GM18867 (cell line): ENCODE measurements at regions not wholly inside any gene's neighbourhood (a gene's known extent, or its start where the extent isn't known, plus 50 kb on each side); places are given as distances from the start of the nearest gene placed in this dataset.

Source experiments
- ATAC-seq: cut with Tn5 transposase; IDR thresholded peaks from one replicate; pipeline ENCODE4 v1.9.1; 2021; ENCODE audit warnings: mild to moderate bottlenecking, moderate library complexity; ENCODE audit not compliant: unreplicated experiment

DNA sequence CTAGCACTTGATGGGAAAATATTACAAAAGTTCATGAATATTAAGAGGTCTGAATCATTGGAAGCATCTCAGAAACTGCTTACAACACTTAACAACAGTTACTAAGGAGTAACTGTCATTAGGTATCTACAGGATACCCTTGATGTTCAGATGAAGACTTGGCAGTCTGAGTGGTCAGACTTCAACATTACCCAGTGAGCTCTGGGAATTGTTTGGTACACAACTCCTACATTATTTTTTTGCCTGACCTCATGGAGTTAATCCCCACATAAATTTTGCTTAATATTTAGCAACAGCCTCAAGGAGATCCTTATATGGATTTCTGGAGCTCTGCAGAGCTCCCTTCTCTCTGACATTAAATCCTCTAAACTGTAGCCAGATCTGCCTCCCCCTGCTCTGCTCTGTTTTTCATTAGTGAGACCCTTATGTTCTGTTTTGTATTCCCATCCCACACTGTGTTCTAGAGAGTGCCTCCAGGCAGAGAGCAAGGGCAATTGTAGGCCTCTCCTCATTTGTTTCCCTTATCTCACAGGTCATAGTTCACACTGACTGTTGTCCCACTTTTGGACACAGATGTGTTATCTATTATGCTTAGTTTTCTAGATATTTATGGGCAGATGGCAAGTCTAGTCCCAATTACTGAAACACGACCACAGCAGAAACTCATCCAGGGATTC is 368.8 kb downstream of the GASK1B start:
- ATAC-seq: no peak

DNA sequence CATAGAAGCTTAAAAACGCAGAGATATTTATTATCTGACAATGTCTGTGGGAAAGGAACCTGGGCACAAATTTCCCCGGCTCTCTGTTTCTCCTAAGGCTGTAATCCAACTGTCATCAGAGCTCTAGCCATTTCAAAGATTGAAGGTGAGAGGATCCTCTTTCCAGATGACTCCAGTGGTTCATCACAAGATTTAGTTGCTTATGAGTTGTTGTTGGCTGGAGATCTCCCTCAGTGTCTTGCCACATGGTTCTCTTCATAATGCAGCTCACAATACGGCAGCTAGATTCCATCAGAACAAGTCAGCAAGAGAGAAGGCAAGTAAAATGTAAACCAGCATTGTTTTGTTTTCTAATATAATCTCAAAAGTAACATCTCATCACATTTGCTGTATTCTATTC is 369.4 kb downstream of the GASK1B start:
- no peak for ATAC-seq

DNA sequence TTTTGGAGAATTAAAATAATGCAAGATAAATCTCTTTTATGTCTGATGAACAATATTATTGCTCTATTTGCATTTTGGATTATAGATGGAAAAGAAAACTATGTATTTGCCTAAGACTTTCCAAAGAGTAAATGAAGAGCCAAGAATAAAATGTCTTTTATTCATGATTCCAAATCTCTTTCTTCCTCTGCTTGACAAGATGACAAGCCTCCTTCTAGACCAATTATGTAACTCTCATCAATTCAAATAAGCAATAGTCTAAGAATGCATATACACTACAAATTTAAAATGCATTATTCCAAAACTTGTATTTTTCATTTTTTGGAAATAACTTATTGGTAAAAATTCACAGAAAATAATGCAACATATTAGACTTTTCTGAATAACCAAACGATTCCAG is 377.3 kb downstream of the GASK1B start:
- no peak for ATAC-seq

DNA sequence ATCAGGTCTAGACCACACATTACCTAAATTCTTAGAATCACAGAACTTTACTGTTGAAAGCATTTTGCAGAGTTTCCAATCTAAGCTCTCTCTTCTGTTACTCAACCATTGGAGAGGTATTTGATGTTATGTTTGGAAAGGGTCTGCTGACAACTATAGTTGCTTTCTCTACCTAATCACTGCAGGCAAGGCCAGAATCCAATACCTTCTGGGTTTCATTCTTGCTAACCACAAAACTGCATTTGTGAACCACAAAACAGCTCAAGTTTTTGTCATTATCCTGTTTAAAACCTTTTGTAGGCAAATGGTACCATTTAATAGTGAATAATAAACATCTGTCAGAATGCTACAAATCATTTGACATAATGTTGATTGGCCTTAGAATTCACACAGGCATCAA is 380.1 kb downstream of the GASK1B start:
- ATAC-seq: no peak

- no peak for ATAC-seq
Measured at GRCh38 chr4:157791236-157791635, 381.6 kb downstream of the GASK1B start.

DNA sequence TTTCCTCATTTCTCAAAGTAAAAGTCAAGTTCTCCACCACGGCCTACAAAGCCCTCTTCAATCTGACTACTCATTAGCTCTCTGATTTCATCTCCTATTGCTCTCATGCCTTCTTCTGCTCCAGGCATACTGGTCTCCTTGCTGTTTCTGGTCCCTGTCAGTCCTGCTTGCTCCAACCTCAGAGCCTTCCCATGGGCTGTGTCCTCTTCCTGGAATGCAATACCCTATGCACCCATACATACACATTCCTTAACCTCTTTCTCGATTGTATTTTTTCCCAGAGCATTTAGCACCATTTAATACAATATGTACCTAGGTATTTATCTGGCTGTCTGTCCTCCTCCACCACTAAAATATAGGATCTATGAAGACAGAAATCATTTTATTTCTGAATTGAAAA is 385.2 kb downstream of the GASK1B start:
- no peak for ATAC-seq

- no peak for ATAC-seq
Measured at GRCh38 chr4:157781361-157781760, 391.5 kb downstream of the GASK1B start.

GRCh38 chr4:157779081-157779480 is 393.7 kb downstream of the GASK1B start:
- ATAC-seq: no peak

- ATAC-seq: no peak
Measured at GRCh38 chr4:157776930-157777528, 395.8 kb downstream of the GASK1B start.

DNA sequence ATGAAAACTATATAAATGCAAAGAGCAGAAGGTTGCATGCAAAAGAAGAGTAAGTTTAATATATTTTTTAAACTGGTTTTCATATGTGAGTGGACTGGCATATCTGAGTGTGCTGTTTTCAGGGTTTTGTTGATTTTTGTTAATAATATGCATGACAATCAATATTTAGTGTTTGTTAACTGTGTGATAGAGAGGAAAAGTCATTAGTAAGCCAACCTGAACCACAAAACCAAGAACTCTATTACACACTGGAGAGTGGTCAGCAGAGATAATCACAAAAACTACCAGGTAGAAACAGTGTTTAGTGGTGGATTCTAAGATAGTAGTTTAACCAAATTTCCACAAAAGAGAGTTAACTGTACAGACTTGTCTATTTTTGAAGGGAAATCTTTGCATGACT is 396.9 kb downstream of the GASK1B start:
- no peak for ATAC-seq

DNA sequence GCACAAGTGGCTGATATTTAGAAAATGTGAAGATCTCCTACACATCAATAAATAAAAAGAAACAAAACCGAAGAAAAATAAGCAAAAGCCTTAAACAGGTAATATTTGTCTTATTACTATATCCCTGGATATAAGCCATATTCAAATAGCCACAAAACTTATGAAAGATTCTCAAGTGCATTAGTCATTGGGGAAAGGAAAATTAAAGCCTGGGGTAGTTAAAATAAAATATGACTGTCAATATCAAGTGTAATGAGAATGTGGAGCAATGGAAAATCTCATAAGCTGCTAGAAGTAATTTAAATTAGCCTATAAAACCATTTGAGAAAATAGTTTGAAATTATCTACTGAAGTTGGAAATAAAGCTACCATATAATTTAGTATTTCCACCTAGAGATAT is 399.9 kb downstream of the GASK1B start:
- no peak for ATAC-seq

GRCh38 chr4:157768419-157768818 is 404.4 kb downstream of the GASK1B start:
- ATAC-seq: no peak

- no peak for ATAC-seq
Measured at GRCh38 chr4:157763490-157763889, 409.3 kb downstream of the GASK1B start.

- ATAC-seq: no peak
Measured at GRCh38 chr4:157754410-157754809, 418.4 kb downstream of the GASK1B start.

GRCh38 chr4:157751631-157752030 is 421.2 kb downstream of the GASK1B start:
- no peak for ATAC-seq

GRCh38 chr4:157741642-157742041 is 431.2 kb downstream of the GASK1B start:
- ATAC-seq: no peak

- ATAC-seq: no peak
Measured at GRCh38 chr4:157739242-157739641, 433.6 kb downstream of the GASK1B start.

- no peak for ATAC-seq
Measured at GRCh38 chr4:157728215-157728614, 444.6 kb downstream of the GASK1B start.

DNA sequence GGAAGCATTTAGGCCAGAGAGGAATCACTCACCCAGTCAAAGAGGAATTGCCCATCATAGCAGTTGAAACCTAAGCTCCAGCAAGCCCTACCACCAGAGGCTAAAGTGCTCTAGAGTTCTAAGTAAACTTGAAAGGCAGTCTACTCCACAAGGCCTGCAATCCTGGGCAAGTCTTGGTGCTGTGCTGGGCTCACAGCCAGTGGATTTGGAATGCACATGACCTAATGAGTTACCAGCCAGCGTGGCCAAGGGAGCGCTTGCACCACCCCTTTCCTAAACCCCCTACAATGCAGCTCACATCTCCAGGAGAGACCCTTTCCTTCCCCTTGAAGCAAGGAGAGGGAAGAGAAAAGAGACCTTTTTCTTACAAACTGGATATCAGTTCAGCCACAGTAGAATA is 445.7 kb downstream of the GASK1B start:
- ATAC-seq: no peak

GRCh38 chr4:157722146-157722545 is 450.7 kb downstream of the GASK1B start:
- ATAC-seq: no peak

DNA sequence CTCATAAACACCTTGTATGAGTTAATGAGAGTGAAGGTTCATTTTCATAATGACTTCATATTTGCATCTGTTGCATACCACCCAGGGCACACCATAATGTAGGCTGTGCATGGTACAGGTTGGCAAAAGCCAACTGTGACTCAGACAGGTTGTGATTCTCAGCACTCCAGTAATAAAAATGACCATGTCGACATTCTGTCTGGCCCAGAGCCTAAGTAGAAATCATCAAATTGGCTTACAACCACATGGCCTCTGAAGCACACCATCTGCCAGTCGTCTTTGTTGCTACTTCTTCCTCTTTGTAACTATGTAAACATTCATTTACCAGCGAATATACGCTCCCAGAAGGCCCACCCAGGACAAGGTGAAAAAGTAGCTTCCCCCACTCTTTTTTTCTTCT is 459.5 kb downstream of the GASK1B start:
- no peak for ATAC-seq

DNA sequence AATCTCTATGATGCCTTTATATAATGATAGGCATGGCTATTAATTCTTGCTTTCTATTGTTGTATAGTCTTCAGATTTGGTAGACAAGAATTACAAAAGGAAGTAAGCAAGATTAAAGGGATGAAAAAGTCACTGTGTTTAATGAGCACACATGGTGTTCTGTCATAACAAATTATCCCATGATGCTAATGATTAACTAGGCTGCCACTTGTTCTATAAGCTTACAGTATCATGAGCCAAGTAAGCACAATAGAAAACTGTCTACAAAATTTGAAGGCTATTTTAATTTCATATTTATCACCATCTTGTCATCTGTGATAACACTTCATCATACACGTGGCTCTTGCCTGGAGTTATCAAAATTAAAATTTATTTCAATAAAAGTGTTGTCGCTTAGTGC is 466.7 kb downstream of the GASK1B start:
- ATAC-seq: no peak

DNA sequence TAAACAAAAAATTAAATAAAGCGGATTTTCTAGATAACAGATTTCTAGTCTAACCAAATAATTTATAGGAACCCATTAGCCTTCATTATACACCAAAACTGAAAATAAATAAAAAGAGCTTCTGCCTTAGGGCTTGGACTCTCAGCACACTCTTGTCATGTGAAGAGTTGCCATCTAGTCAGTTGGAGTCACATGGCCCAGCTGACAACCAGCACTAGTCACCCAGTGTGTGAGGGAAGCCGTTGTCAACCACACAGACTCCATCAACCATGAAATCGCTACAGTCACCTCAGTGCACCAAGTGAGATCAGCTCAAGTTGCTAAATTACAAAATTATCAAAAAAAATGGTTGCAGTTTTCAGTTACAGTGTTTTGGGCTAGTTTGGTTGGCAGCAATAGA is 470.0 kb downstream of the GASK1B start:
- ATAC-seq: no peak
